Activated T-cell treated with anti-CD3 and anti-CD28 coated beads for 24 hours (primary cell): ENCODE measurements at regions not wholly inside any gene's neighbourhood (a gene's known extent, or its start where the extent isn't known, plus 50 kb on each side); places are given as distances from the start of the nearest gene placed in this dataset.

ENCODE experiments used
- DNase-seq: peaks from one replicate; pipeline ENCODE4 v3.0.0-alpha.2; 2020; ENCODE audit warnings: low read depth

GRCh38 chr1:29664711-29665110, 428.4 kb downstream of the PTPRU start:
- no peak for DNase-seq

GRCh38 chr1:29658688-29659087, 422.4 kb downstream of the PTPRU start:
- DNase-seq, result no peak

- no peak for DNase-seq
Measured at GRCh38 chr1:29657816-29658215, 421.5 kb downstream of the PTPRU start.

- no peak for DNase-seq
Measured at GRCh38 chr1:29655945-29656850, 419.9 kb downstream of the PTPRU start.

GRCh38 chr1:29655145-29655544, 418.8 kb downstream of the PTPRU start:
- no peak for DNase-seq

- no peak for DNase-seq
Measured at GRCh38 chr1:29653886-29654450, 417.6 kb downstream of the PTPRU start.

GRCh38 chr1:29653034-29653810, 416.9 kb downstream of the PTPRU start:
- no peak for DNase-seq

GRCh38 chr1:29651684-29652665, 415.7 kb downstream of the PTPRU start:
- no peak for DNase-seq

- no peak for DNase-seq
Measured at GRCh38 chr1:29651246-29651645, 414.9 kb downstream of the PTPRU start.

- no peak for DNase-seq
Measured at GRCh38 chr1:29650476-29650875, 414.2 kb downstream of the PTPRU start.

- no peak for DNase-seq
Measured at GRCh38 chr1:29650041-29650400, 413.7 kb downstream of the PTPRU start.

- no peak for DNase-seq
Measured at GRCh38 chr1:29649189-29650040, 413.1 kb downstream of the PTPRU start.

- DNase-seq, result no peak
Measured at GRCh38 chr1:29648798-29649188, 412.5 kb downstream of the PTPRU start.

GRCh38 chr1:29648026-29648425, 411.7 kb downstream of the PTPRU start:
- no peak for DNase-seq

- DNase-seq, result no peak
Measured at GRCh38 chr1:29647581-29647980, 411.3 kb downstream of the PTPRU start.

- no peak for DNase-seq
Measured at GRCh38 chr1:29646161-29646775, 409.9 kb downstream of the PTPRU start.

GRCh38 chr1:29645586-29645985, 409.3 kb downstream of the PTPRU start:
- no peak for DNase-seq

GRCh38 chr1:29644812-29645211, 408.5 kb downstream of the PTPRU start:
- DNase-seq, result no peak

GRCh38 chr1:29643838-29644440, 407.6 kb downstream of the PTPRU start:
- DNase-seq, result no peak

GRCh38 chr1:29643281-29643680, 407.0 kb downstream of the PTPRU start:
- no peak for DNase-seq
